ENCODE measurements at regions not wholly inside any gene's neighbourhood (a gene's known extent, or its start where the extent isn't known, plus 50 kb on each side); places are given as distances from the start of the nearest gene placed in this dataset.

DNA sequence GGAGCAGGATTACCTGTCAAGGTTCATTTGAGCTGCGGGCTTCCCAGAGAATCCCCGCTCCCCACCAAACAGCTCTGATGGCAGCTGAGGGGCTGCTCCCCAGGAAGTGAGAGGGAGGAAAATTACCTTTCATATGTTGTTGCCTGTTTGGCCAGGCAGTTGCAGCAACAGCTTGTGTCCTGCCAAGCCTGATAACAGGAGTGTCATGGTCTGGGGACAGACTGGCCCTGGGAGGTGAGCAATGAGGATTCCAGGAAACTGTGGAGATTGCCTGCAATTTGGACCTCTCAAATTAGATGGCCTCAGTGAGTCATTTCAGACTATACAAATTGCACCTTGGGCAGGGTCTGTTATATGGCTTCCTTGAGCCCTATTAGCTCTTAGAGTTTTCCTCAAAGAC lies 189.3 kb downstream of the PTPRU start:
- no peak overlapping the region for H3K4me3 ChIP-seq (ENCODE audit: low read depth, low read length)
- in situ Hi-C loops (cut with HindIII; ENCODE audit: low sequenced_read_pairs) = no loop called here
- no peak for DNase-seq (ENCODE audit: low read depth)
- TF ChIP-seq CTCF (IDR thresholded peaks at IDR 0.05; ENCODE audit: low read depth, low read length, missing control alignments) = no peak

DNA sequence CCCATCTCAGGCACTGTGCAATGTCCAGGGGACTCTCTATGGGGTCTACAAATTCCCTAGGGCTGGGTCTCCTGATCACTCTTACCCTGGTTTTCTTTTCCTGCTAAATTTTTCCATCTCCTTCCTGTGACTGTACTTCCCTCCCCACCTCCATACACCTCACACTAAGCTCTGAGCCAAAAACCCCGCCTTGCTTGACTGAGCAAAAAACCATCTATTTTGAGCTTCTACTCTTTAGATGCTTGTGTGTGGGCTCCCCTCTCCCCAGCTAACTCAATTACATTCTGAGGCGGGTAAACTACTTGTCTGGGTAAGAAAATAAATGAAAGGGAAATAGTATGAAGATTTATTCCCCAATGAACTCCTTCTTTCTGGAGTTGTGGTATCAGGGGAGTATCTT lies 187.9 kb downstream of the PTPRU start:
- no peak for TF ChIP-seq CTCF (IDR thresholded peaks at IDR 0.05; ENCODE audit: low read depth, low read length, missing control alignments)
- in situ Hi-C loops (cut with HindIII; ENCODE audit: low sequenced_read_pairs) = no loop called here
- no peak for DNase-seq (ENCODE audit: low read depth)
- no peak overlapping the region for H3K4me3 ChIP-seq (ENCODE audit: low read depth, low read length)

- DNase-seq (ENCODE audit: low read depth) = no peak
- in situ Hi-C loops (cut with HindIII; ENCODE audit: low sequenced_read_pairs) = no loop called here
- no peak overlapping the region for H3K4me3 ChIP-seq (ENCODE audit: low read depth, low read length)
- TF ChIP-seq CTCF (IDR thresholded peaks at IDR 0.05; ENCODE audit: low read depth, low read length, missing control alignments) = no peak
Measured at GRCh38 chr1:29420202-29420601, 183.9 kb downstream of the PTPRU start.

- DNase-seq (ENCODE audit: low read depth) = no peak
- H3K4me3 ChIP-seq (ENCODE audit: low read depth, low read length) = no peak overlapping the region
- in situ Hi-C loops (cut with HindIII; ENCODE audit: low sequenced_read_pairs) = no loop called here
- TF ChIP-seq CTCF (IDR thresholded peaks at IDR 0.05; ENCODE audit: low read depth, low read length, missing control alignments) = no peak
Measured at GRCh38 chr1:29417971-29418370, 181.6 kb downstream of the PTPRU start.

DNA sequence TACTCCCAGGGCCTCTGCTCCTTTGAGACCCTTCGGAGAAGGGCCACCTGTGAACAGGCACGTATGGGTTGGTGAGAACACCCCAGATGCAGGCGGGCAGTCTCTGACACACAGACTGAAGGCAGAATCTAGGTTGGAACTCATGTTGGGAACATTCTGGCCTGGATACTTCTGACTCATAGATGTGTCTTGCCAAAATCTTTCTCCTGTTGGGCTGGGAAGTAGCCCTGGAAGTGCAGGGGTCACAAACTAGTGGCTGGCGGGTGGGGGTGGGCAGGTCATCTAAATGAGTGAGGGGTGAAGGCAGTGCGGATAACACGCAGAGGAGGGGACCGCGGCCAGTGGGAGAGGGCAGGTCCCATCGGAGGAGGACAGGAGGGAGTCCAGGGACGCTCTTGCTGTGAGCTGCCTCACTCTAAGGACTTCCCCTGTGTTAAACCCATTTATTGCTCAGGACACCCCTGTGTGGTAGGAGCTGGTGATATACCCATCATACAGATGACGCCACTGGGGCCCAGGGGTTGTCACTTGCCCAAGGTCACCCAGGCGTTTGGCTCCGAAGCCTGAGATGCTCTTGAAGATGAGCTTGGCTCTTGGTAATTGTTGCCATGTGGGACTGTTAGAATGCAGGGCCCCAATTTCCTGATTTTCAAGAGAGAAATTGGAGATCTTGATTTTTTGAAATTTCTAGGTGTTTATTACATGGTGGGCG lies 181.0 kb downstream of the PTPRU start:
- H3K4me3 ChIP-seq (ENCODE audit: low read depth, low read length) = no peak overlapping the region
- no peak for TF ChIP-seq CTCF (IDR thresholded peaks at IDR 0.05; ENCODE audit: low read depth, low read length, missing control alignments)
- in situ Hi-C loops (cut with HindIII; ENCODE audit: low sequenced_read_pairs) = no loop called here
- DNase-seq (ENCODE audit: low read depth) = peak; percentile 62

DNA sequence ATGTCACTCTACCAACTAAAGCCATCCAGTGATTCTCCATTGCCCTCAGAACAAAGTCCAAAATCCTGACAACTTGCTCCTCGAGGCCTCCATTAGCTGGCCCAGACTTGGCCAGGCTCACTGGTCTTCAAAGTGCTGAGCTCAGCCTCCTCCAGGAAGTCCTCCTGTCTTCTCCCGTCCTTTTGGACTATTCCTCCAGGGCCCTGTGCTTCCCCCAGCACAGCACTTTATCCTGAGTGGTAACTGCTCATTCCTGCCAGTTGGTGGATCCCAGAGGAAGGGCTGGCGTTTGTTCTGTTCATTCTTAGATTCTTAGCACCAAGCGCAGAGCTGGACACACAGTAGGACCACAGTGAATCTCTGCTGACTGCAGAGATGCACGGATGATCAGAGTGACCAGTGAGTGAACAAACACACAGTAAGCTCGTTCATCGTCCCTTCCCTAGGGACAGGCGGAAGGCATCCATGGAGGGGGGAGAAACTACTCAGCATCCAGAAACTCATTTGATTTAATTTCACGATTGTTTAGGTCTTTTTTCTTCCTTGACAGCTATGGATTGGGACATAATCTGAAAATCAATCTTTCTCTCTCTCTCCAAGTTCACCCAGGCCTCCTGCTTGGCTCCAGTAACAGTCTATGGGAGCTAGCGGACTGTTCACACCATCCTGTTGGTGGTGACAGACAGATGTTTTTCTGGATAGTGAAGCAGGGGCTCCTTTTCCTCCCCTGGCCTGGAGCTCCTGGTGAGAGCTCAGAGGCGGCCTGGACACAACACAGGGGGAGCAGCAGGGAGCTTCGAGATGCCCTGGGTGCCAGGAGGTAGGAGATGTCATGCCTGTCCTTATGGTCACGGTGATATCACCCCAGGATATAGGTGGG lies 180.2 kb downstream of the PTPRU start:
- no peak for DNase-seq (ENCODE audit: low read depth)
- TF ChIP-seq CTCF (IDR thresholded peaks at IDR 0.05; ENCODE audit: low read depth, low read length, missing control alignments) = peak; percentile 40
- in situ Hi-C loops (cut with HindIII; ENCODE audit: low sequenced_read_pairs) = no loop called here
- H3K4me3 ChIP-seq (ENCODE audit: low read depth, low read length) = no peak overlapping the region
